IMR-90 (cell line): ENCODE measurements at regions not wholly inside any gene's neighbourhood (a gene's known extent, or its start where the extent isn't known, plus 50 kb on each side); places are given as distances from the start of the nearest gene placed in this dataset.
"Not testable (repeated sequence)": the region's sequence is repeated elsewhere in the genome, so short reads cannot be mapped to it uniquely, and the experiment has no call there.

ENCODE experiments used
- ATAC-seq: fragments of 200-7000 bp; cut with Tn5 transposase; 2 replicates; pipeline ENCODE4 v1.9.1; 2020; ENCODE audit warnings: low read depth, mild to moderate bottlenecking, moderate library complexity
- BruUV-seq: library from RNA; stranded (reverse); fragments of 400-500 nt; replicated peaks from 2 replicates; lab custom pipeline; 2021; lab: Mats Ljungman, UMichigan
- CTCF ChIA-PET: fragments of 300-600 bp; formaldehyde crosslinking; extraction: SDS; loops from one replicate; lab custom pipeline; 2021; ENCODE audit warnings: antibody characterized with exemption; lab: Yijun Ruan, JAX
- POLR2A ChIA-PET: fragments of 300-600 bp; sonication (Branson Sonifier 250); formaldehyde crosslinking; loops from one replicate; lab custom pipeline; 2022; ENCODE audit warnings: antibody characterized with exemption; ENCODE audit not compliant: unreplicated experiment; lab: Charles Lee
- DNase-seq: peaks from one replicate; pipeline ENCODE4 v3.0.0; 2013
- H2AFZ ChIP-seq: replicated peaks from 2 replicates; pipeline ENCODE3; 2013; ENCODE audit warnings: low read length, mild to moderate bottlenecking; ENCODE audit not compliant: poor library complexity
- H2AK5ac ChIP-seq: 2 replicates; pipeline ENCODE4 v1.6.1; 2013; ENCODE audit warnings: low read depth, low read length, inconsistent platforms
- H2AK9ac ChIP-seq: replicated peaks from 2 replicates; pipeline ENCODE3; 2013; ENCODE audit warnings: mild to moderate bottlenecking, low read depth, low read length, moderate library complexity; ENCODE audit not compliant: poor library complexity
- H2BK120ac ChIP-seq: 2 replicates; pipeline ENCODE4 v1.6.1; 2013; ENCODE audit warnings: low read depth, low read length, inconsistent platforms
- H2BK15ac ChIP-seq: 3 replicates; pipeline ENCODE4 v1.6.1; 2013; ENCODE audit warnings: low read depth, low read length, inconsistent platforms
- H2BK20ac ChIP-seq: 2 replicates; pipeline ENCODE4 v1.6.1; 2013; ENCODE audit warnings: low read depth, mild to moderate bottlenecking, inconsistent platforms, low read length, moderate library complexity
- H2BK5ac ChIP-seq: 2 replicates; pipeline ENCODE4 v1.6.1; 2013; ENCODE audit warnings: mild to moderate bottlenecking, low read depth, low read length, inconsistent platforms; ENCODE audit not compliant: poor library complexity, severe bottlenecking
- H3K14ac ChIP-seq: replicated peaks from 2 replicates; pipeline ENCODE4 v1.6.1; 2013; ENCODE audit warnings: low read depth, low read length, inconsistent platforms
- H3K18ac ChIP-seq: 2 replicates; pipeline ENCODE4 v1.6.1; 2013; ENCODE audit warnings: low read depth, low read length, control low read depth
- H3K23ac ChIP-seq: 2 replicates; pipeline ENCODE4 v1.6.1; 2013; ENCODE audit warnings: low read depth, low read length, inconsistent platforms
- H3K27ac ChIP-seq: 2 replicates; pipeline ENCODE4 v1.5.1; 2013; ENCODE audit warnings: mild to moderate bottlenecking, control low read depth, low read length; ENCODE audit not compliant: insufficient read depth
- H3K27me3 ChIP-seq: 2 replicates; pipeline ENCODE4 v1.6.1; 2013; ENCODE audit warnings: low read length; ENCODE audit not compliant: control insufficient read depth, insufficient read depth
- H3K36me3 ChIP-seq: 2 replicates; pipeline ENCODE4 v1.6.1; 2013; ENCODE audit warnings: low read length, mixed read lengths; ENCODE audit not compliant: control insufficient read depth, insufficient read depth
- H3K4ac ChIP-seq: 2 replicates; pipeline ENCODE4 v1.6.1; 2013; ENCODE audit warnings: low read depth, low read length, inconsistent platforms
- H3K4me1 ChIP-seq: 2 replicates; pipeline ENCODE4 v1.6.1; 2013; ENCODE audit warnings: low read length, mixed read lengths; ENCODE audit not compliant: control insufficient read depth, insufficient read depth
- H3K4me2 ChIP-seq: 2 replicates; pipeline ENCODE4 v1.6.1; 2013; ENCODE audit warnings: low read depth, mild to moderate bottlenecking, control low read depth, low read length, moderate library complexity
- H3K4me3 ChIP-seq: 2 replicates; pipeline ENCODE4 v1.5.1; 2013; ENCODE audit warnings: low read depth, mild to moderate bottlenecking, control low read depth, low read length, moderate library complexity; ENCODE audit not compliant: insufficient read depth
- H3K56ac ChIP-seq: 2 replicates; pipeline ENCODE4 v1.6.1; 2013; ENCODE audit warnings: low read length, inconsistent platforms; ENCODE audit not compliant: insufficient read depth; ENCODE audit errors: extremely low read depth
- H3K79me1 ChIP-seq, 2 experiments: 2 replicates each; pipeline ENCODE4 v1.6.1; 2013; ENCODE audit warnings: low read length in 2 of 2, inconsistent platforms in 1 of 2, low read depth in 1 of 2
- H3K9ac ChIP-seq: 2 replicates; pipeline ENCODE4 v1.6.1; 2013; ENCODE audit warnings: low read depth, low read length, control low read depth
- H3K9me1 ChIP-seq: 2 replicates; pipeline ENCODE4 v1.6.1; 2013; ENCODE audit warnings: low read length, inconsistent platforms; ENCODE audit not compliant: insufficient read depth
- H3K9me3 ChIP-seq: 2 replicates; pipeline ENCODE4 v1.6.1; 2013; ENCODE audit warnings: low read length; ENCODE audit not compliant: control insufficient read depth, insufficient read depth
- H4K20me1 ChIP-seq: 2 replicates; pipeline ENCODE4 v1.6.1; 2013; ENCODE audit warnings: low read length, inconsistent platforms; ENCODE audit not compliant: insufficient read depth
- H4K5ac ChIP-seq: 2 replicates; pipeline ENCODE4 v1.6.1; 2013; ENCODE audit warnings: mild to moderate bottlenecking, low read depth, low read length, control low read depth
- H4K8ac ChIP-seq, 2 experiments: 2 replicates each; pipeline ENCODE4 v1.6.1; 2013; ENCODE audit warnings: low read depth in 2 of 2, low read length in 2 of 2, control low read depth in 1 of 2, inconsistent platforms in 1 of 2
- H4K91ac ChIP-seq: 2 replicates; pipeline ENCODE4 v1.6.1; 2013; ENCODE audit warnings: low read depth, low read length, inconsistent platforms; ENCODE audit not compliant: insufficient read depth
- POLR2A ChIP-seq: IDR thresholded peaks from 2 replicates; pipeline ENCODE4 v1.6.1; 2012; ENCODE audit warnings: mild to moderate bottlenecking, low read depth, low read length
- WGBS, 2 experiments: methylation state at CpG; one replicate each; pipeline versions ENCODE4 v1.1.5 to v1.1.7; 2013; ENCODE audit warnings: missing lambda C conversion rate in 2 of 2; ENCODE audit not compliant: insufficient read length in 1 of 2; ENCODE audit errors: extremely low coverage in 2 of 2; 5-methylcytosine and 5-hydroxymethylcytosine counted together
- dilution Hi-C: fragments of 300-500 bp; cut with HindIII; formaldehyde crosslinking; loops from one replicate; pipeline ENCODE4 v1.14.3; 2018; ENCODE audit warnings: low sequenced_read_pairs; ENCODE audit not compliant: unreplicated experiment
- in situ Hi-C: fragments of 300-500 bp; cut with MboI; formaldehyde crosslinking; loops from 3 replicates; pipeline ENCODE4 v1.14.3; 2019; ENCODE audit warnings: low sequenced_read_pairs, inconsistent platforms, mixed read lengths
- intact Hi-C: fragments of 100-400 bp; cut with micrococcal nuclease; formaldehyde crosslinking; loops from 2 replicates; pipeline ENCODE4 v1.10.0; 2022

GRCh38 chr21:14027235-14027869 is 183.4 kb downstream of the LIPI start:
- 0 out of 2 replicates have a peak overlapping the region, but pooled peaks have one; percentile 39 for H3K9ac ChIP-seq
- H3K4me1 ChIP-seq, H4K5ac ChIP-seq, BruUV-seq, H3K79me1 ChIP-seq, in situ Hi-C loops, H2BK20ac ChIP-seq, intact Hi-C loops, H3K36me3 ChIP-seq, H2BK5ac ChIP-seq, H2AK5ac ChIP-seq, H2BK15ac ChIP-seq, H3K4ac ChIP-seq, CTCF ChIA-PET, dilution Hi-C loops, H3K14ac ChIP-seq, H3K9me1 ChIP-seq, H3K23ac ChIP-seq, H3K18ac ChIP-seq, H3K56ac ChIP-seq, H3K27me3 ChIP-seq, H3K9me3 ChIP-seq, H2BK120ac ChIP-seq, H2AK9ac ChIP-seq, POLR2A ChIA-PET, H4K20me1 ChIP-seq, H4K91ac ChIP-seq: not testable (repeated sequence)
- ATAC-seq (peak; percentile 100), DNase-seq (peak; percentile 91)
- H3K27ac ChIP-seq, result peak overlapping the region; percentile 35; the same call in 1 of the 2 replicates
- H3K4me3 ChIP-seq, result peak overlapping the region; percentile 90
- TF ChIP-seq POLR2A, result 0 out of 2 replicates have a peak, but pooled peaks have one; percentile 24
- peak overlapping the region; percentile 76 for H2AFZ ChIP-seq
- H4K8ac ChIP-seq, result peak overlapping the region in 1 of 2 experiments; percentile 60; a peak in 1 of 4 replicates
- H3K4me2 ChIP-seq, result peak overlapping the region; percentile 93
- 0% methylated on average over 4 of the region's 37 CpGs; no CpG with 5 or more reads in 1 of the 2 experiments for WGBS, 2 experiments

GRCh38 chr21:14020108-14020507 is 190.6 kb downstream of the LIPI start:
- no CpG with 5 or more reads among the region's 2 CpGs for WGBS, 2 experiments
- H3K27ac ChIP-seq, H3K4me2 ChIP-seq, H2AFZ ChIP-seq, H3K36me3 ChIP-seq, POLR2A ChIA-PET, H4K20me1 ChIP-seq, H3K9ac ChIP-seq, in situ Hi-C loops, H3K56ac ChIP-seq, H2AK9ac ChIP-seq, H2BK20ac ChIP-seq, H2BK120ac ChIP-seq, H4K8ac ChIP-seq, BruUV-seq, H3K14ac ChIP-seq, CTCF ChIA-PET, H3K79me1 ChIP-seq, H3K9me1 ChIP-seq, H3K27me3 ChIP-seq, H2BK15ac ChIP-seq, H3K23ac ChIP-seq, H4K5ac ChIP-seq, DNase-seq, dilution Hi-C loops, H2BK5ac ChIP-seq, H3K18ac ChIP-seq, H4K91ac ChIP-seq, H3K4me1 ChIP-seq, H2AK5ac ChIP-seq, H3K4ac ChIP-seq, intact Hi-C loops, ATAC-seq, H3K4me3 ChIP-seq, H3K9me3 ChIP-seq: not testable (repeated sequence)
